Left ventricle myocardium inferior (tissue), 1 donor: ENCODE measurements at regions not wholly inside any gene's neighbourhood (a gene's known extent, or its start where the extent isn't known, plus 50 kb on each side); places are given as distances from the start of the nearest gene placed in this dataset.
"Not testable (repeated sequence)": the region's sequence is repeated elsewhere in the genome, so short reads cannot be mapped to it uniquely, and the experiment has no call there.

ENCODE experiments used
- DNase-seq: peaks from one replicate; pipeline ENCODE4 v3.0.0-alpha.2; 2020
- H3K27ac ChIP-seq: fragments of 200-600 bp; replicated peaks from 2 replicates; pipeline ENCODE4 v1.8.0; 2021
- H3K27me3 ChIP-seq: fragments of 200-600 bp; 2 replicates; pipeline ENCODE4 v1.8.0; 2021; ENCODE audit warnings: low read depth
- H3K36me3 ChIP-seq: fragments of 200-600 bp; 2 replicates; pipeline ENCODE4 v1.8.0; 2021
- H3K4me1 ChIP-seq: fragments of 200-600 bp; 2 replicates; pipeline ENCODE4 v1.8.0; 2021
- H3K4me3 ChIP-seq: fragments of 200-600 bp; 2 replicates; pipeline ENCODE4 v1.8.0; 2021; ENCODE audit warnings: mild to moderate bottlenecking, moderate library complexity
- H3K9me3 ChIP-seq: fragments of 200-600 bp; replicated peaks from 2 replicates; pipeline ENCODE4 v1.8.0; 2021
- CTCF ChIP-seq: fragments of 200-600 bp; IDR thresholded peaks from 2 replicates; pipeline ENCODE4 v1.8.0; 2021; ENCODE audit warnings: antibody characterized with exemption, mild to moderate bottlenecking, borderline replicate concordance
- intact Hi-C: fragments of 100-400 bp; cut with micrococcal nuclease; formaldehyde crosslinking; loops from one replicate; pipeline ENCODE4 v1.11.0; 2022
- donor health status: DM: no; HTN: yes; CAD: no; lungs with severe emphysema.

- Histone ChIP-seq H3K9me3 (no peaks in the 10 kb centered on the region), H3K27ac (no peak overlapping the region), H3K36me3 (no peaks in the 10 kb centered on the region), H3K4me3 (no peak overlapping the region), H3K4me1 (no peaks in the 10 kb centered on the region), H3K27me3 (no peaks in the 10 kb centered on the region)
- TF ChIP-seq CTCF, result no peak
- intact Hi-C loops, result no loop called here
- DNase-seq, result no peak
Measured at GRCh38 chr12:87348071-87348470, 681.1 kb downstream of the C12orf50 start.

- Histone ChIP-seq H3K4me3 (no peak overlapping the region), H3K9me3 (no peaks in the 10 kb centered on the region), H3K27ac (no peak overlapping the region), H3K27me3 (no peaks in the 10 kb centered on the region), H3K4me1 (no peaks in the 10 kb centered on the region), H3K36me3 (no peaks in the 10 kb centered on the region)
- no peak for DNase-seq
- intact Hi-C loops, result no loop called here
- no peak for TF ChIP-seq CTCF
Measured at GRCh38 chr12:87344699-87345098, 684.5 kb downstream of the C12orf50 start.

GRCh38 chr12:87338681-87339080 lies 690.5 kb downstream of the C12orf50 start:
- DNase-seq, result no peak
- no peak for TF ChIP-seq CTCF
- Histone ChIP-seq H3K36me3 (no peaks in the 10 kb centered on the region), H3K4me1 (no peaks in the 10 kb centered on the region), H3K27ac (no peak overlapping the region), H3K27me3 (no peaks in the 10 kb centered on the region), H3K4me3 (no peak overlapping the region), H3K9me3 (no peaks in the 10 kb centered on the region)
- intact Hi-C loops, result no loop called here

GRCh38 chr12:87336814-87337336 lies 692.3 kb downstream of the C12orf50 start:
- no peak for DNase-seq
- H3K9me3 ChIP-seq, result no peaks in the 10 kb centered on the region
- intact Hi-C loops, result no loop called here
- H3K36me3 ChIP-seq, result no peaks in the 10 kb centered on the region
- no peak overlapping the region for H3K27ac ChIP-seq
- H3K4me1 ChIP-seq, result no peaks in the 10 kb centered on the region
- no peak for TF ChIP-seq CTCF
- H3K27me3 ChIP-seq, result no peaks in the 10 kb centered on the region
- no peak overlapping the region for H3K4me3 ChIP-seq

- no peak for DNase-seq
- Histone ChIP-seq H3K4me3 (no peak overlapping the region), H3K36me3 (no peaks in the 10 kb centered on the region), H3K9me3 (no peaks in the 10 kb centered on the region), H3K27ac (no peak overlapping the region), H3K27me3 (no peaks in the 10 kb centered on the region), H3K4me1 (no peaks in the 10 kb centered on the region)
- no peak for TF ChIP-seq CTCF
- intact Hi-C loops, result no loop called here
Measured at GRCh38 chr12:87332987-87333726, 696.0 kb downstream of the C12orf50 start.

- H3K4me1 ChIP-seq, H3K4me3 ChIP-seq, H3K36me3 ChIP-seq, H3K27ac ChIP-seq, DNase-seq, H3K9me3 ChIP-seq, H3K27me3 ChIP-seq, intact Hi-C loops: not testable (repeated sequence)
Measured at GRCh38 chr12:87330071-87330555, 699.1 kb downstream of the C12orf50 start.
